ENCODE measurements at regions not wholly inside any gene's neighbourhood (a gene's known extent, or its start where the extent isn't known, plus 50 kb on each side); places are given as distances from the start of the nearest gene placed in this dataset.

GRCh38 chrX:39384996-39385395, 583.7 kb downstream of the MID1IP1 start:
- peaks cover 0 to 2% of the 10 kb centered on the region in 2 experiments; a peak in 1 of 4 replicates for H3K4me1 ChIP-seq (ENCODE audit: control insufficient read depth in 1 of 2, insufficient read depth in 2 of 2, low read depth in 1 of 2, low read length in 1 of 2)
- H2AFZ ChIP-seq (ENCODE audit: low read depth), result no peak overlapping the region
- no peaks in the 10 kb centered on the region for H4K20me1 ChIP-seq (ENCODE audit: insufficient read depth)
- H3K79me2 ChIP-seq (ENCODE audit: insufficient read depth), result no peaks in the 10 kb centered on the region
- H3K9ac ChIP-seq, result no peak overlapping the region
- no peak overlapping the region for H3K4me2 ChIP-seq
- no peaks in the 10 kb centered on the region for H3K9me3 ChIP-seq
- CTCF ChIA-PET, result no interaction called here
- 26% methylated on average over 6 of the region's 6 CpGs for WGBS (ENCODE audit: low lambda C conversion rate)
- H3K9me2 ChIP-seq, result no peaks in the 10 kb centered on the region
- no peaks in the 10 kb centered on the region for H3K36me3 ChIP-seq (replicated peaks in 1 of 2; ENCODE audit: control insufficient read depth in 1 of 2, insufficient read depth in 2 of 2, low read length in 1 of 2)
- peaks cover 12% of the 10 kb centered on the region for H3K27me3 ChIP-seq (ENCODE audit: insufficient read depth)
- POLR2A ChIA-PET, result no interaction called here
- H3K27ac ChIP-seq (ENCODE audit: low read depth in 2 of 2, low read length in 1 of 2), result no peak overlapping the region
- no peak for TF ChIP-seq CHD2 (IDR thresholded peaks at IDR 0.05; ENCODE audit: low read length, partially characterized antibody)
- no peak for TF ChIP-seq EP300 (IDR thresholded peaks at IDR 0.05; ENCODE audit: borderline replicate concordance in 1 of 2, low read depth in 1 of 2, low read length in 1 of 2)
- no peak for TF ChIP-seq RFX5 (IDR thresholded peaks at IDR 0.05; ENCODE audit: low read length)
- no peaks in the 10 kb centered on the region for H3F3A ChIP-seq (replicated peaks; ENCODE audit: insufficient read depth)
- DNase-seq, result no peak
- H3K4me3 ChIP-seq (ENCODE audit: low read depth in 2 of 2, low read length in 1 of 2), result no peak overlapping the region

- WGBS (ENCODE audit: low lambda C conversion rate), result 31% methylated on average over 2 of the region's 2 CpGs
- H3K27ac ChIP-seq (ENCODE audit: low read depth in 2 of 2, low read length in 1 of 2), result no peak overlapping the region
- ChIA-PET POLR2A (no interaction called here), CTCF (no interaction called here)
- TF ChIP-seq, protein P1, sequence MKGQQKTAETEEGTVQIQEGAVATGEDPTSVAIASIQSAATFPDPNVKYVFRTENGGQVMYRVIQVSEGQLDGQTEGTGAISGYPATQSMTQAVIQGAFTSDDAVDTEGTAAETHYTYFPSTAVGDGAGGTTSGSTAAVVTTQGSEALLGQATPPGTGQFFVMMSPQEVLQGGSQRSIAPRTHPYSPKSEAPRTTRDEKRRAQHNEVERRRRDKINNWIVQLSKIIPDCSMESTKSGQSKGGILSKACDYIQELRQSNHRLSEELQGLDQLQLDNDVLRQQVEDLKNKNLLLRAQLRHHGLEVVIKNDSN (IDR thresholded peaks at IDR 0.05; ENCODE audit: borderline replicate concordance, low read depth), result no peak
- no peak for TF ChIP-seq TCF12 (IDR thresholded peaks at IDR 0.05)
- TF ChIP-seq, protein P2, sequence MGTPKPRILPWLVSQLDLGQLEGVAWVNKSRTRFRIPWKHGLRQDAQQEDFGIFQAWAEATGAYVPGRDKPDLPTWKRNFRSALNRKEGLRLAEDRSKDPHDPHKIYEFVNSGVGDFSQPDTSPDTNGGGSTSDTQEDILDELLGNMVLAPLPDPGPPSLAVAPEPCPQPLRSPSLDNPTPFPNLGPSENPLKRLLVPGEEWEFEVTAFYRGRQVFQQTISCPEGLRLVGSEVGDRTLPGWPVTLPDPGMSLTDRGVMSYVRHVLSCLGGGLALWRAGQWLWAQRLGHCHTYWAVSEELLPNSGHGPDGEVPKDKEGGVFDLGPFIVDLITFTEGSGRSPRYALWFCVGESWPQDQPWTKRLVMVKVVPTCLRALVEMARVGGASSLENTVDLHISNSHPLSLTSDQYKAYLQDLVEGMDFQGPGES (IDR thresholded peaks at IDR 0.05; ENCODE audit: low read depth, low read length), result no peak
- no peak for TF ChIP-seq GABPA (IDR thresholded peaks at IDR 0.05; ENCODE audit: low read depth)
- TF ChIP-seq TAF1 (IDR thresholded peaks at IDR 0.05; ENCODE audit: borderline replicate concordance, low read depth, low read length), result no peak
- TF ChIP-seq RXRA (IDR thresholded peaks at IDR 0.05; ENCODE audit: borderline replicate concordance, low read depth), result no peak
- no peak for TF ChIP-seq RFX5 (IDR thresholded peaks at IDR 0.05; ENCODE audit: low read length)
- TF ChIP-seq MXI1 (IDR thresholded peaks at IDR 0.05; ENCODE audit: low read depth, low read length), result no peak
- no peak for TF ChIP-seq FOXJ3 (CRISPR knock-in tag; IDR thresholded peaks at IDR 0.05)
- no peak for TF ChIP-seq JUND (IDR thresholded peaks at IDR 0.05)
- TF ChIP-seq EP300 (IDR thresholded peaks at IDR 0.05; ENCODE audit: borderline replicate concordance in 1 of 2, low read depth in 1 of 2, low read length in 1 of 2), result no peak
- no peak for TF ChIP-seq TEAD4 (IDR thresholded peaks at IDR 0.05; ENCODE audit: borderline replicate concordance, insufficient read depth)
- TF ChIP-seq RCOR1 (IDR thresholded peaks at IDR 0.05; ENCODE audit: low read length), result no peak
- no peak for TF ChIP-seq NFIC (IDR thresholded peaks at IDR 0.05; ENCODE audit: borderline replicate concordance)
- TF ChIP-seq NRF1 (IDR thresholded peaks at IDR 0.05; ENCODE audit: low read depth, low read length), result no peak
- no peak for TF ChIP-seq MEF2A (IDR thresholded peaks at IDR 0.05; ENCODE audit: borderline replicate concordance, low read depth)
- no peak for TF ChIP-seq SMC3 (IDR thresholded peaks at IDR 0.05; ENCODE audit: low read depth, low read length)
- TF ChIP-seq, protein P3, sequence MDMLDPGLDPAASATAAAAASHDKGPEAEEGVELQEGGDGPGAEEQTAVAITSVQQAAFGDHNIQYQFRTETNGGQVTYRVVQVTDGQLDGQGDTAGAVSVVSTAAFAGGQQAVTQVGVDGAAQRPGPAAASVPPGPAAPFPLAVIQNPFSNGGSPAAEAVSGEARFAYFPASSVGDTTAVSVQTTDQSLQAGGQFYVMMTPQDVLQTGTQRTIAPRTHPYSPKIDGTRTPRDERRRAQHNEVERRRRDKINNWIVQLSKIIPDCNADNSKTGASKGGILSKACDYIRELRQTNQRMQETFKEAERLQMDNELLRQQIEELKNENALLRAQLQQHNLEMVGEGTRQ (IDR thresholded peaks at IDR 0.05; ENCODE audit: borderline replicate concordance, low read depth, low read length), result no peak
- no peaks in the 10 kb centered on the region for H3K4me1 ChIP-seq (ENCODE audit: control insufficient read depth in 1 of 2, insufficient read depth in 2 of 2, low read depth in 1 of 2, low read length in 1 of 2)
- no peak overlapping the region for H2AFZ ChIP-seq (ENCODE audit: low read depth)
- no peaks in the 10 kb centered on the region for H3K79me2 ChIP-seq (ENCODE audit: insufficient read depth)
- H3F3A ChIP-seq (replicated peaks; ENCODE audit: insufficient read depth), result no peaks in the 10 kb centered on the region
- no peaks in the 10 kb centered on the region for H4K20me1 ChIP-seq (ENCODE audit: insufficient read depth)
- H3K9me3 ChIP-seq, result no peaks in the 10 kb centered on the region
- DNase-seq, result no peak
- no peaks in the 10 kb centered on the region for H3K9me2 ChIP-seq
- H3K9ac ChIP-seq, result no peak overlapping the region
- no peak overlapping the region for H3K4me2 ChIP-seq
- peaks cover 12% of the 10 kb centered on the region for H3K27me3 ChIP-seq (ENCODE audit: insufficient read depth)
- H3K4me3 ChIP-seq (ENCODE audit: low read depth in 2 of 2, low read length in 1 of 2), result no peak overlapping the region
- H3K36me3 ChIP-seq (replicated peaks in 1 of 2; ENCODE audit: control insufficient read depth in 1 of 2, insufficient read depth in 2 of 2, low read length in 1 of 2), result no peaks in the 10 kb centered on the region
Measured at GRCh38 chrX:39388730-39389129, 587.5 kb downstream of the MID1IP1 start.
